Pancreas (tissue), 10 donors: ENCODE measurements at regions not wholly inside any gene's neighbourhood (a gene's known extent, or its start where the extent isn't known, plus 50 kb on each side); places are given as distances from the start of the nearest gene placed in this dataset.

Experiments
- ATAC-seq, 4 donors: fragments of 200-7000 bp; cut with Tn5 transposase; one replicate each; pipeline versions ENCODE4 v1.8.0 to v1.9.1; 2020; ENCODE audit warnings: mild to moderate bottlenecking in 4 of 4, moderate library complexity in 4 of 4
- DNase-seq, 6 donors: peaks; one replicate each; pipeline ENCODE4 v3.0.0-alpha.2; 2020
- FAIRE-seq: peaks from 2 replicates; lab custom pipeline; 2012; peaks lifted over from hg19 to GRCh38; lab: Jason Lieb, UNC
- H3K27ac ChIP-seq, 4 donors: fragments of 200-600 bp; sonication (generic); 1 replicate in 3 of 4; 2 replicates in 1 of 4; pipeline versions ENCODE4 v1.5.0 to v1.8.0; 2020
- H3K27me3 ChIP-seq, 4 donors: fragments of 200-600 bp; one replicate each; pipeline ENCODE4 v1.8.0; 2021
- H3K36me3 ChIP-seq, 3 donors: fragments of 200-600 bp; sonication (generic) in 1 of 3; one replicate each; pipeline versions ENCODE4 v1.5.0 to v1.8.0; 2020 to 2021
- H3K4me1 ChIP-seq, 3 donors: fragments of 200-600 bp; one replicate each; pipeline ENCODE4 v1.8.0; 2021
- H3K4me3 ChIP-seq, 4 donors: fragments of 200-600 bp; sonication (generic) in 2 of 4; one replicate each; pipeline versions ENCODE4 v1.5.0 to v1.8.0; 2020 to 2021
- H3K9me3 ChIP-seq, 4 donors: fragments of 200-600 bp; one replicate each; pipeline ENCODE4 v1.8.0; 2021
- CTCF ChIP-seq, 4 donors: fragments of 200-600 bp; sonication (generic) in 3 of 4; IDR thresholded peaks; one replicate each; pipeline versions ENCODE4 v1.5.0 to v1.8.0; 2021; ENCODE audit warnings: antibody characterized with exemption in 4 of 4
- WGBS, 2 donors: extraction: QIAGEN DNeasy Blood & Tissue Kit; methylation state at CpG; one replicate each; pipeline ENCODE4 v1.1.7; 2013; 5-methylcytosine and 5-hydroxymethylcytosine counted together
- intact Hi-C, 3 donors: fragments of 100-400 bp; cut with DNase I; formaldehyde crosslinking; loops; one replicate each; pipeline versions ENCODE4 v1.11.1 to v1.14.2; 2022
- donor health status: healthy with polysubstance abuse.
- donor health status: DM: no; HTN: no; CAD: no; lungs with moderate emphysema.
- donor health status: DM: no; HTN: no; CAD: no.
- donor health status: control.
- donor health status: control.
- donor health status: Bipolar disorder and iron deficiency.
- donor health status: DM: yes; HTN: yes; CAD: no.
- donor health status: DM: no; HTN: no; CAD: no.
- donor health status: DM: no; HTN: no; CAD: no.
- donor health status: DM: yes; HTN: yes; CAD: no.

- no peak for TF ChIP-seq CTCF (IDR thresholded peaks at IDR 0.05)
- intact Hi-C loops, result no loop called here
- no peak for FAIRE-seq
Observed at GRCh38 chr5:67273689-67274356, 77.2 kb upstream of the CD180 start.

GRCh38 chr5:67272453-67273130, 76.0 kb upstream of the CD180 start:
- H3K4me3 ChIP-seq, result no peak overlapping the region
- ATAC-seq (no peak), DNase-seq (no peak), FAIRE-seq (no peak)
- peaks cover 17 to 25% (median 22%) of the 10 kb centered on the region in 3 donors for H3K4me1 ChIP-seq
- intact Hi-C loops, result no loop called here
- H3K27ac ChIP-seq, result no peak overlapping the region
- TF ChIP-seq CTCF (IDR thresholded peaks at IDR 0.05), result no peak
- no peaks in the 10 kb centered on the region for H3K9me3 ChIP-seq
- 71 to 82% methylated on average over 7 of the region's 7 CpGs for WGBS, 2 donors
- H3K36me3 ChIP-seq, result no peaks in the 10 kb centered on the region
- no peaks in the 10 kb centered on the region for H3K27me3 ChIP-seq

More at GRCh38 chr5:67273689-67274356, 77.2 kb upstream of the CD180 start:
- H3K36me3 ChIP-seq, result no peaks in the 10 kb centered on the region
- WGBS, 2 donors, result 86 to 88% methylated on average over 9 of the region's 9 CpGs
- H3K27ac ChIP-seq, result no peak overlapping the region
- no peak overlapping the region for H3K4me3 ChIP-seq
- H3K9me3 ChIP-seq, result no peaks in the 10 kb centered on the region
- no peak for DNase-seq
- peaks cover 6 to 13% (median 12%) of the 10 kb centered on the region in 3 donors for H3K4me1 ChIP-seq
- no peak for ATAC-seq
- no peaks in the 10 kb centered on the region for H3K27me3 ChIP-seq

GRCh38 chr5:67268231-67269021, 71.8 kb upstream of the CD180 start:
- no peaks in the 10 kb centered on the region for H3K9me3 ChIP-seq
- TF ChIP-seq CTCF (IDR thresholded peaks at IDR 0.05), result no peak
- H3K27me3 ChIP-seq, result no peaks in the 10 kb centered on the region
- peaks cover 21 to 27% (median 23%) of the 10 kb centered on the region in 3 donors for H3K4me1 ChIP-seq
- peak overlapping the region in 1 of 4 donors; percentile 10 for H3K4me3 ChIP-seq
- WGBS, 2 donors, result 2 to 5% methylated on average over 10 of the region's 10 CpGs
- FAIRE-seq, result peak; percentile 95
- peak; percentile 86 to 89 (median 88) for ATAC-seq
- intact Hi-C loops, result no loop called here
- peak; percentile 52 to 72 (median 54) for DNase-seq
- H3K36me3 ChIP-seq, result no peaks in the 10 kb centered on the region
- peak overlapping the region; percentile 60 to 80 (median 64) for H3K27ac ChIP-seq

- intact Hi-C loops, result no loop called here
- FAIRE-seq (no peak), DNase-seq (peak in 4 of 6 donors; percentile 8 to 35 (median 28)), ATAC-seq (peak; percentile 4 to 18 (median 8))
- H3K36me3 ChIP-seq, result no peaks in the 10 kb centered on the region
- 36 to 42% methylated on average over 7 of the region's 7 CpGs for WGBS, 2 donors
- no peak overlapping the region for H3K4me3 ChIP-seq
- TF ChIP-seq CTCF (IDR thresholded peaks at IDR 0.05), result no peak
- H3K9me3 ChIP-seq, result no peaks in the 10 kb centered on the region
- H3K27me3 ChIP-seq, result no peaks in the 10 kb centered on the region
- H3K27ac ChIP-seq, result peak overlapping the region; percentile 57 to 80 (median 64)
- H3K4me1 ChIP-seq, result peaks cover 21 to 27% (median 23%) of the 10 kb centered on the region in 3 donors
Observed at GRCh38 chr5:67267512-67268216, 71.1 kb upstream of the CD180 start.
